HG03196 (cell line): ENCODE measurements at regions not wholly inside any gene's neighbourhood (a gene's known extent, or its start where the extent isn't known, plus 50 kb on each side); places are given as distances from the start of the nearest gene placed in this dataset.
"Not testable (repeated sequence)": the region's sequence is repeated elsewhere in the genome, so short reads cannot be mapped to it uniquely, and the experiment has no call there.

Source experiments
- ATAC-seq: cut with Tn5 transposase; IDR thresholded peaks from one replicate; pipeline ENCODE4 v1.9.1; 2021; ENCODE audit not compliant: unreplicated experiment

DNA sequence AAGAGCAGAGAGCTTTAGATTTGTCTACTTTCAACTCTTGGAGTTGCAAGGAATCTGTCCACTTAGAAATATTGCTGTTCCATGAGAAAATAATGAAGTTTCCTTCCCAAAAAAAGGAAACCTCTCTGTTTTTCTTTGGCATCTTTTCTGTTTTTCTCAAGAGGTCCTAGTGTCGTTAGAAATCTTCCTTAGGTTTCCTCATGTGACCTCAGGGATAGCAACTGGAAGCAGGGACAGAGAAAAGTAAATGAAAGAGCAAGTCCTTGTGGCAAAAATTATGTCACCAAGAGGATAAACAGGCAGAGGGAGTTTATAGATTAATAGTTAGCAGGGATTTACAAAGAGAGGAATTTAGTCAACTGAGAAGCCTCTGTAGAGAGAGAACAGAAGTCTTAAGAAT is 478.4 kb upstream of the ADGRL3 start:
- ATAC-seq = no peak

DNA sequence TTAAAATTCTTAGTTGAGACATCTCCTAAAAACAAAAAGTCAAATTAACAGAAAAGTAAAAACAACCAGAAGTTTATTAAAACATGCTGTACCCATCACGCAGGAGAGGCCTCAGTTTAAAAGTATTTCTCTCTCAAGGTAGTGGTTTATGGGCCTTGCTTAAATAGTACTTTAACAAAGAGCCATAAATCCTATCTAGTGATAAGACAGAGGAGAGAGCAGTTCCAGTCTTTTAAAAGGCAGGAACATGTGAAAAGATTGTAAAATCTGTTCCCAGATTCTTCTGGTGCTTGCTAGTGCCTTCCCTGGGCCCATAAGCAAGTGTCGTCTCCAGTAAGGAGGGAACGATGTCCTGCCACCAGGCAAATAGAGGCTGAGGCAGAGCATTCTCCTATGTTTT is 476.3 kb upstream of the ADGRL3 start:
- ATAC-seq = no peak

DNA sequence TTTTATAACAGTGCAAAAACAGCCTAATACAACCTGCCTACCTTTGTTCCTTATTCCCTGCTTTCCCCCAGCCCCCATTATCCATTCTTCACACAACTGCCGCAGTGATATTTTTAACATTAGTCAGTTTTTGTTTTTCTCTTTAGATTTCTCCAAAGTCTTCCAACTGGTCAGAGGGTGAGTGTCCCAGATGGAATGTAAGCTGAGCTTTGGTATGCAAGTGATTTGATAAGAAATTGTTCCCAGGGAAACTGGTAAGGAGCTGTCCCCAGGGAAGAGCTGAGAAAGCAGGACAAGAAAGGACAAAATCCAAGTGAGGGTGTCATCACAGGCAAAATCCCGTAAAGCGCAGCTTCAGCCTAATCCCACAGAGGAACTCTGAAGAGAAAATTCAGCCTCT is 475.5 kb upstream of the ADGRL3 start:
- no peak for ATAC-seq

DNA sequence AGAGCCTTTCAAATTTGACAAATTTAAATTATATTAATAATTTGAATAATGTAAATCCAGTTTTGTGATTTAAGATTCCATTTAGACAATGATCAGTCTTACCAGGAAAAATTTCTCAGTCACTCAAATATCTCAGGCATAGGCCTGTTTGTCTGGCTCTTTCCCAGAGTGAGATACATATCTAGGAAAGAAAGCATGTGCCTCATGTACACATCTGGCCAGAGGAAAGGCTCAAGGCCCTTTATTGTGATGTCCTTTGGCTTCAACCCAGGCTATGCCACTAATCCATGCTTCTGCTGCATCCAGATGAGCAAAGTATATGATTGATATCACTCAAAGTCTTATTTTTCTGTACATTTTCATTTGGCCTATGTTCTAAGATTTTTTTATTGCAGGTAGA is 473.3 kb upstream of the ADGRL3 start:
- no peak for ATAC-seq

DNA sequence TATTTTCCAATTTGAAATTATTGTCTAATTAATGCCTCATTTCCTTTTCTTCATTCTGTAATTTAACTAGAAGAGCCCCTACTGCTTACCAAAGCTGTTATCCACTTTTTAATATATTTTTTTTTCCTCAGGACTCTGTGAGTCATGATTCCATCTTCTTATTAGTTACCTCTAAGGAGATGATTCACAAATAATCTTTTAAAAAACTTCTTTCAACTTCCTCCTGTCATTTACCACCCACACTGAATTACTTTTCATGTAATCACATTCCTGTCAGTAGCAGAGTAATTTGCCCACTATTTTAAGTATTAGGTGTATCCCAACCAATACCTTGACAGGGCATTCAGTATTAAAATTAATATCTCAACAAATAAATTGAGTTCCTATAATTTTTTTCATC is 470.9 kb upstream of the ADGRL3 start:
- ATAC-seq = no peak

DNA sequence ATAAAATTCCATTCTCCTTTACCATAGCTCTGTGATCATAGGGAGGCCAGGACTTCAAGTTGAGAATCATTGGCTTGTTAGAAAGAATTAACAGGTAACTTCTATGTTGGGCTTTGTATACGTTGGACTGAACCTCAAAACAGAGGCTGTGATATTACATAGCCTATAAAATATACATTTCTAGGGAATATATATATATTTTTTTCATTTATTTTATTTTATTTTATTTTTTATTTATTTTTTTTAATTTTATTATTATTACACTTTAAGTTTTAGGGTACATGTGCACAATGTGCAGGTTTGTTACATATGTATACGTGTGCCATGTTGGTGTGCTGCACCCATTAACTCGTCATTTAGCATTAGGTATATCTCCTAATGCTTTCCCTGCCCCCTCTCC is 470.4 kb upstream of the ADGRL3 start:
- ATAC-seq = not testable (repeated sequence)

DNA sequence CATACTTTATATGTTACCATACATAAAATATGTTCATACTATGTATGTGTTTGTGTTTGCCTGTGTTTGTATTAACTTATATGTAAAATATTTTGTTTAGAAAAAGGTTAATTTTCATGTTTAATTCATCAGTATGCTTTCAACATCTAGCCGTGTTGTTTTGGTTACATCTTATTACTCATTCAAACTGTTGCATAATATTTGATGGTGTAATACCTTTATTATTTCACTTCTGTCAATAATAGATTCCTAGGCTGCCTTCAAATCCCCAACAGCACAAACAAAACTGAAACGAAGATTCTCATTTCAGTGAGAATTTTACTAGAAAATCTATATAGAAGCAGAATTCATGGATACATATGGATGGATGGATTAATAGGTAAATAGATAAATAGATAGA is 462.3 kb upstream of the ADGRL3 start:
- no peak for ATAC-seq

DNA sequence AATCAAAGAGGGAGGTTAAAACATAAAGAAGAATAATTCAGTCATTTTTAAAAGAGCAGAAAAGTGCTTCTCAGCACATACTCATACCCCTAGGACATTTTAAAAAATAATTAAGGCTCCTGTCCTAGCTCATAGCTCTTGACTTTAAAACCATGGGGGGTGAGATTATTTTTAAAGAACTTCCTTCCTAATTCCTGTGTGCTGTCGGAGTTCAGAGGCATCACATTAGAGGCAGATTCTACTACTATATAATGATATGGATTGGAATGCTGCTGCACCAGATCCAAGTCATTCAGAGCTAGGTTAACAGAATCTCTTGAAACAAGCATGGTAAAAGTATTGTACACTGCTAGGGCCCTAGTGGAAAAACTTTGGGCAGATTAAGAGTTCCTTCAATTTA is 456.5 kb upstream of the ADGRL3 start:
- no peak for ATAC-seq

DNA sequence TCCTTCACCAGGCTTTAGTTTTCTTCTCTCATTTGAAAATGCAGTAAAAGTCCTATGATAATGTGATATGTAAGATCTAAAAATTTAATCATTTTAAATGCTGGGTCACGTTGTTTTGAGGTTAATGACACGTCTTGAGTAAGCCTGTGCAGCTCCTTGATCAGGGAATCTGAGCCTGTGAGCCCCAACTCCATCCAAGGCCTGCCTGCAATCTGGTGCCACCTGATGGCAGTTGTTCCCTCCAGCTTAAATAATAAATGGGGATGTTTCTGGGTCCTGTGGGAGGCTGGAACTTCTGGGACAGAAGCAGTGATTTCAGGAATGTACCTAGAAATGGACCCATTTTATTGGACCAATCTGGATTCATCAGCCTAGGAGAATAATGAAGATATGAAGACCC is 455.4 kb upstream of the ADGRL3 start:
- ATAC-seq = no peak

DNA sequence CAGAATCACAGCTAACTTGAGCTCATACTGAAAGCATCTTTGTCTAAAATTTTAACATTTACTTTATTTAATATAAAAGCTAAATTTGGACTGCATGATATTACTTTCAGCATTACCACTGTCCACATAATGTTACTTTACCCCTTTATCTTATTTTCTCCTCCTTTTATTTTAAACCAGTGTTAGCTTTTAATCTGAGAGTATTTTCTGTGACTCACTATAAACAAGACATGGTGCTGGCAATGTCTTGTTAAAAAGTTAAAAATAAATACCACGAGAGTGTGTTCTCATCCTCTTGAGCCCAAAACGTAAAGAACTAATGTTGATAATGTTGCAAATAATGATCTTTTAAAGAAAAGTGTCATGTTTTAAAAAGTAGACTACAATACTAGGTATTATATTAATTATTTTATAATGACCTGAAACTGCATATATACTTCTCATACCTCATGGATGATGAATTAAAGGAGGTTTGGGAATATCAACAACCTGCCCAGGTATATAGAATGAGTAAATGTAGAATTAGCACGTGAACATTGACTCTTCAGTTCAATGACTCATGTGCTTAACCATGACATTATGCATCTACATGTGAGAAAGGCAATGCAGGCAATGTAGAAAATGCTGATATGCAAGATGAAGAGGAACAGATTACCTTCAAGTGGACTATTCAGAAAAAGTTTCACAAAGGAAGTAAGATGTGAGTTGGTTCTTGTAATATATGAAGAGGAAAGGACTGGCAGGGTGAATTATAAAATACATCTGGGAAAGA is 454.1 kb upstream of the ADGRL3 start:
- no peak for ATAC-seq

DNA sequence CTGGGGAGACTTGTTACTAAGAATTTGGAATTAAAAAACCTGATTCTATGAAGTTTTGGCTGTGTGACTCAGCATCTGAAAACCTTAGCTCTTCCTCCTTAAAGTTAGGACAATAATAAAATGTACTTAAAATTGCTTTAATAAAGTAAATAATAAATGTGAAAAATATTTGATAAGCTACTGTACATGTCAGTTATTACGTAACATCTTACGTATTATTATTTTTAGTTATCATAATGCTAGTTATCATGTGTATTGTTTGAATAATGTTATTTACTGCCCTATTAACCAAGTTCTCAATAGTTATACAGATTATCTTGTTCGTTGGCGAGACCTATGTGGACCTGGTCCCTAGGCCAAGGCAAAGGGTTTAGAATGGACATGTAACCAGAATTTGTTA is 449.2 kb upstream of the ADGRL3 start:
- ATAC-seq = no peak

DNA sequence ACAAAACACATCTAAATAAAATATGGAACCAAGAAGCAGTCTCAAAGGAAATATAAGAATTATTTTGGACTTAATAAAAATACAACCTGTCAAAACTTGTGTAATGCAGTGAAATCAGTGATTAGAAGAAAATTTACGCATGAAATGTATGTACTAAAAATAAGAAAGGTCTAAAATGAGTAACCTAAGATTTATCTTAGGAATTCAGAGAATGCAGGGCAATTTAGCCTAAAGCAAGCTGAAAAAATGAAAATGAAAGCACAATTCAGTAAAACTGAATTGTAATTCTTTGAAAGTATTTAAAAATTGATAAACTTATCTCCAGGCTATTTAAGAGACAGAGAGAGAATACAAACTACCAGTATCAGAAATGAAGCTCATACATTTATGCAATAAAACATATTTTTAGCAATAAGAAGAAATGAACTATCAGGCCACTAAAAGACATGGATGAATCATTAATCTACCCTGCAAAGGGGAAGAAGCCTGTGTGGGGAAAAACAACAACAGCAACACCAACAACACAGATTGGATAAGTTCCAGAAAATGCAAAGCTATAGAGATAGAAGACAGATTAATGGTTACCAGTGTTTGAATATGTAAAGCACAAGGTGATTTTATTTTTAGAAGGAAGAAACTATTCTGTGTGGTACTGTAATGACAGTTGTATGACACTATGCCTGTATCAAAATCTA is 442.0 kb upstream of the ADGRL3 start:
- no peak for ATAC-seq

DNA sequence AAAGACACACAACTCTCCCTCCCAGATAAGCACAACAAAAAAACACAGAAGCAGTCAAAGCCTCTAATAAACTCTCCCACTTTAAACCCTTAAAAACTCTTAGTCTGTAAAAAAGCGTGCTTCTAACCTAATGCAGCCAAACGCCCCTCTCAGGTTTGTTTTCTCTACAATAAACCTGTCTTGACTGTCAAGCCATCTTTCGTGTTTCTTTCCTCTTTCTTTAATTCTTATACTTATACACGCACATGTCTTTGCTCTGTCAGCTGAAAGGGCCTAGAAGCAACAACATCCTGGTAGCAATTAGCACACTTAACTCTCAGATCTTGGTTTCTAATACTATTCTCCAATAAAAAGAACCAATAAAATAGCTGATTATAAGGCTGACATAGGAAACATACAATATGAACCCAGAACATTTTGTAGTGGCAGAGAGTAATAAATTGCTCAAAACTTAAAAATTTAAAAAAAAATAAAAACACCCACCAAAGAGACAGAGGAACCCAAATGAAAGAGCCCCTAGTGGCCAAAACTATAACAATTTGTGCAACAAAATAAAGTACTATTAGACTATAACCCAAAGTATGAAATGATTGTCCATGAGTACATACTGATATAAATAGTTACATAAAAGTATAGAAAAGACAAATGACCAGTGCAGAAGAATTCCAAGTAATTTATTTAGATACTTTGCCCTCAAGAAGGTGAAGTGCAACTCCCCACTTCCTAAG is 440.4 kb upstream of the ADGRL3 start:
- no peak for ATAC-seq

DNA sequence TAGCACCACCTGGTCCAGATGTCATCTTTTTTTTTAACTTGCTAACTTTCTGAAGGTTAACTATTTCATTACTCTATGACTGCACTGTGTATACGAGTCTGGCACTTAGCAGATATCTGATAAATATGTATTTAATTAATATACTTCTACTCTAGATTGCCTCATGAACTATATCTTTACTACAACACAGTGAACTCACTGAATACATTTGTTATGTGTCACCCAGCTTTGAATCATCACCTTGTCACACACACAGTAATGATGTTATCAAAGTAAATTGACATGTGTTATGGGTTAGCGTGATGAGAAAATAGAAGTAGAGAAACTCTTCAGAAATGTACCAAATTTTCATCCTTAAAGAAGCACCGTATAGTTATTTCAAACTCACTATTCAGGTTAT is 419.3 kb upstream of the ADGRL3 start:
- ATAC-seq = no peak

DNA sequence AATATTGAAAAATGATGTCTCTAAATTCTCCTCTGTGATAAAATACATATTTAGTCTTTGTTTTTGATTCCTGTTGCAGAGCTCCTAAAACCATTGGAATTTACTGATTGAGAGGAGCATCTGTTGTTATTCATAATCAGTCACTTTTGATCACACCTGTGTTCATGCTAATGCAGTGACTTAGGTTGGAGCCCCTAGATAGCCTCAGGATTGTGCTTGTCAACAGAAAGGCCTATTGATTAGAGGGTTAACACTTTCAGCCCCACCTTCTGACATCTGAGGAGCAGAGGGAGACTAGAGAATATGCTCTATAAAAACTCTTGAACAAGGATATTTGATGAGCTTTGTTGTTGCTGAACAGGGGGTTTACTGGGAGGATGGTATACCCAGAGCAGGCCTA is 409.5 kb upstream of the ADGRL3 start:
- ATAC-seq = no peak

DNA sequence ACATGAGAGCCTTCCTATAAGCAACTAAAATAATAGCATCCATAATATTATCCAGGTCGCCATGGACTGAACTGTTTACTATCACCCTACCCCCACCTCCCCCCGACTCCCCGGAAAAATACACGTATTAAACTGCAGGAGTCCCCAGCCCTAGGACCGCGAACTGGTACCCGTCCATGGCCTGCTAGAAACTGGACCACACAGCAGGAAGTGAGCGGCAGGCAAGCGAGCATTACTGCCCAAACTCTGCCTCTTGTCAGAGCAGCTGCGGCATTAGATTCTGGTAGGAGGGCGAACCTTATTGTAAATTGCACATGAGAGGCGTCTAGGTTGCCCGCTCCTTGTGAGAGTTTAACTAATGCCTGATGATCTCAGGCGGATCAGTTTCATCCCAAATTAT is 405.8 kb upstream of the ADGRL3 start:
- no peak for ATAC-seq

DNA sequence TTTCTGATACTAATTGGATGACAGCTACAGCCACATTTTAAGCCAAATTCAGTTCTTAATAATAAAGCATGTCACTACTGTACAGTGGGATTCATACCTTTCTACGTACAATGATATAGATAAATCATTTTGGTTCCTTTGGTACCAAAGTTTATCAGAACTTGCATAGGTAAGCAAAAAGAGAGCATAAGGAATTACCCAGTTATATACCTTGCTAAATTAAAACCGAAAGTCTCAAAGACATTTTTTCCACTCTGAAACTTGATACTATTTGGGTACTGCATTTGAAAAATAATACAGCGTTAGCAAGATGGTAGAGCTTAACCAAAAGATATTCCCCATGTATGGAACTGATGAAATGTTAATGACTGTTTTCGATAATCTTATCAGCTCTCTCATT is 400.9 kb upstream of the ADGRL3 start:
- no peak for ATAC-seq

DNA sequence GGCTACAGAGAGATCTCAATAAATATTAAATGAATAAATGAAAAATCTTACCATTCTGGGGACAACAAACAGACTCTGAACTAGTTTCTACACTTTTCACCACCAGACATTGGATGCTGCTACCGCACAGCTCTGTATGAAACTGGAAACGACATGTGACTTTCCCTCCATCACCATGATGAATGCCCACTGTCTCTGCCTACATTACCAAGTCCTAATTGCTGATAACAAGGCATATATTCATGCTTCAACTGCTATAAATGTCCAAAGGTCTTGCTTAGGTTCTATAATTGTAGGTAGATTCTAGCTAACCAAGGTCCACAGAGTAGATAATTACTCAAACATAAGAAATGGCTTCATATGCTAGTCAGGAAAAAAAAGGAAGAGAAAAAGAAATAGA is 399.4 kb upstream of the ADGRL3 start:
- no peak for ATAC-seq

DNA sequence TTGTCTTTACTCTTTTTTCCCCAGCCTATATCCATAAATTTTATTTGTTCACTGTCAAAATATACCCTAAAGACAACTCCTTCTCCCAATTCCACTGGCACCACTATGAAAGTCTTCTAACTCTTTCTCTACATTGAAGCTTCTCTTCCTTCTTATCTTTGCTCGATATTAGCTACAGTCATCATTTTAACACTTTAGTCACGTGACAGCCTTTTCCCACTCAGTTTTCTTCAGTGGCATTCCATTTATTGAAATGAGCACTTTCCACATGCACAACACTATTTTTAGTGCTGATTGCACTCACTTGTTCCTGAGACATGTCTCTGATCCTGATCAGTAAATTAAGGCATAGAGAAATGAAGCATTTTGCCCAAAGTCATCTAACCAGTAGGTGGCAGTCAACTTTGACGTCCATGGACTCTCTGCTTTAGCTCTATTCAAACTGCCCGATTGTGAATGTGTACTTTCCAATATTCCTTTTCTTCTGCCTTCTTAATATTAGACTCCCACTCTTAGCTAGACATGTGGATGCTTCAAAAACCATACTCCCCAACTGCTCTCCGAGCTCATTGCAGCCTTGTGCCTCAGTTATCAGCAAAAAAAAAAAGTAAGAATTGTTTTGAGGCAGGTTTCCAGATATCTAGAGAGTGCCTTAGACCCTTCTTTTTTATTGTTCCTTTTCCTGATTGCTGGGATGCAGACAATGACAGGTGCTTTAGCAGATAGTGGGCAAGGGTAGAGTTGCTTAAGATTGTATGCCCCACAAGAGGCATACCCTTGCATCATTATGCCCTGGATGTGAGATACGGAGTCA is 394.4 kb upstream of the ADGRL3 start:
- ATAC-seq = no peak

DNA sequence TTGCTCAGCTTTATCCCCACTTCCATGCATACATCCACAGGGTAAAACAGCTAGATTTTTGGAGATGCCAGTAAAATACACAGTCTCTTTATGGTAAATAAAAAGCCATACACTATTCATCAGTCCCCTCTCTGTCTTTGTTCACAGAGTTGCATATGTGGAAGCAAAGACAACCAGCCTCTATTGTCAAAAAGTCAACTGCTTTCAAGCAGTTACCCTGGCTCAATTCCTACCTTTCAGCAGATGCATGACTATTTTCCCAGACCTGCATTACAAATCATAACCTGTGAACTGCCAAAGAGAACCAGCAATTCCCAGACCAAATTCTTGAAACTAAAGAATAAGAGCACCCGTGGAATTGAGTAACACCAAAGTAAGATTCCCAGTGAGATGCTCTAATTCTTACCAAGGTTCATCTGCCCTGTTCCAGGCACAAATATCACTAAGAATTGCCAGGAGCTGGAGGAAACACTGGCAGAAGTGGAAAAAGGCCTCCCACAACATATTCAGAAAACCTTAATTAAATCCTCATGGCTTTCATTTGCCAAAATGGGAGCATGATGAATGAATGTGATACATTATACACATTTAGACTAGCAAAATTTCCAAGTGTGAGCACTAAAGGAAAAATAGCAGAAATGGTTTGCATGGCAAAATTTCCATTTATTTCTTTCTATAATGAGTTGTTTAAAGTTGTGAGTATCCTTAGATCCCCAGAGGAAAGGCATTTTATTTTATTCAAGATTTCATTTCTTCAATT is 391.2 kb upstream of the ADGRL3 start:
- no peak for ATAC-seq

DNA sequence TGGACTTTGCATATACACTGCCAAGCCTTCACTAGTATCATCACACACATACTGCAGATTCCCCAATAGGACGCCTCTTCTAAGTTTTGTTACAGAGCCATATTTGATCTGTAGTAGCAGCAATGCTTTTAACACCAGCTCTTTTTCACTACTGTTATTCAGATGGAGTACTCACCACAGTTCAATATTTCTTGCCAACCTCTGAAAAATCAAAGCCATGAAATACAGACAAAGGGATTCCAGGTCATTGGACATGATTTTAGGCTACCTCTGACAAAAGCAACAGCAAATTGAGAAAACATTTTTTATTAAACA is 390.7 kb upstream of the ADGRL3 start:
- no peak for ATAC-seq
